ENCODE measurements at regions not wholly inside any gene's neighbourhood (a gene's known extent, or its start where the extent isn't known, plus 50 kb on each side); places are given as distances from the start of the nearest gene placed in this dataset.

DNA sequence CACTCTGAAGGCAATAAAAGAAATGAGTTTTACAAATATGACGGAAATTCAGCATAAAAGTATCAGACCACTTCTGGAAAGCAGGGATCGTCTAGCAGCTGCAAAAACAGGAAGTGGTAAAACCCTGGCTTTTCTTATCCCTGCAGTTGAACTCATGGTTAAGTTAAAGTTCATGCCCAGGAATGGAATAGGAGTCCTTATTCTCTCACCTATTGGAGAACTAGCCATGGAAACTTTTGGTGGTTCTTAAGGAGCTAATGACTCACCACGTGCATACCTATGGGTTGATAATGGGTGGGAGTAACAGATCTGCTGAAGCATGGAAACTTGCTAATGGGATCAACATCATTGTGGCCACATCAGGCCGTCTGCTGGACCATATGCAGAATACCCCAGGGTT is 93.5 kb upstream of the RGMB start:
- H3K9me3 ChIP-seq (ENCODE audit: control insufficient read depth, insufficient read depth, low read depth, low read length), result no peaks in the 10 kb centered on the region
- POLR2A ChIA-PET, result no interaction called here
- no peak for TF ChIP-seq ZNF155 (tag by site-specific recombination; IDR thresholded peaks at IDR 0.05)
- TF ChIP-seq ZNF394 (tag by site-specific recombination; IDR thresholded peaks at IDR 0.05; ENCODE audit: borderline replicate concordance), result no peak
- no peak for TF ChIP-seq ZBTB21 (tag by site-specific recombination; IDR thresholded peaks at IDR 0.05)
- TF ChIP-seq ZNF624 (tag by site-specific recombination; IDR thresholded peaks at IDR 0.05), result no peak
- TF ChIP-seq, protein P1, sequence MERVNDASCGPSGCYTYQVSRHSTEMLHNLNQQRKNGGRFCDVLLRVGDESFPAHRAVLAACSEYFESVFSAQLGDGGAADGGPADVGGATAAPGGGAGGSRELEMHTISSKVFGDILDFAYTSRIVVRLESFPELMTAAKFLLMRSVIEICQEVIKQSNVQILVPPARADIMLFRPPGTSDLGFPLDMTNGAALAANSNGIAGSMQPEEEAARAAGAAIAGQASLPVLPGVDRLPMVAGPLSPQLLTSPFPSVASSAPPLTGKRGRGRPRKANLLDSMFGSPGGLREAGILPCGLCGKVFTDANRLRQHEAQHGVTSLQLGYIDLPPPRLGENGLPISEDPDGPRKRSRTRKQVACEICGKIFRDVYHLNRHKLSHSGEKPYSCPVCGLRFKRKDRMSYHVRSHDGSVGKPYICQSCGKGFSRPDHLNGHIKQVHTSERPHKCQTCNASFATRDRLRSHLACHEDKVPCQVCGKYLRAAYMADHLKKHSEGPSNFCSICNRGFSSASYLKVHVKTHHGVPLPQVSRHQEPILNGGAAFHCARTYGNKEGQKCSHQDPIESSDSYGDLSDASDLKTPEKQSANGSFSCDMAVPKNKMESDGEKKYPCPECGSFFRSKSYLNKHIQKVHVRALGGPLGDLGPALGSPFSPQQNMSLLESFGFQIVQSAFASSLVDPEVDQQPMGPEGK (tag by site-specific recombination; IDR thresholded peaks at IDR 0.05), result no peak
- no peak for TF ChIP-seq MZF1 (tag by site-specific recombination; IDR thresholded peaks at IDR 0.05; ENCODE audit: borderline replicate concordance)
- no peak for TF ChIP-seq GLI4 (tag by site-specific recombination; IDR thresholded peaks at IDR 0.05)
- no peak for TF ChIP-seq ZNF114 (tag by site-specific recombination; IDR thresholded peaks at IDR 0.05)
- TF ChIP-seq ZNF433 (tag by site-specific recombination; IDR thresholded peaks at IDR 0.05; ENCODE audit: low read depth), result no peak
- TF ChIP-seq ZNF248 (tag by site-specific recombination; IDR thresholded peaks at IDR 0.05), result no peak
- TF ChIP-seq ZNF776 (tag by site-specific recombination; IDR thresholded peaks at IDR 0.05; ENCODE audit: borderline replicate concordance), result no peak
- TF ChIP-seq ZNF404 (tag by site-specific recombination; IDR thresholded peaks at IDR 0.05), result no peak
- TF ChIP-seq ZNF311 (tag by site-specific recombination; IDR thresholded peaks at IDR 0.05; ENCODE audit: borderline replicate concordance), result no peak
- TF ChIP-seq, protein P2, sequence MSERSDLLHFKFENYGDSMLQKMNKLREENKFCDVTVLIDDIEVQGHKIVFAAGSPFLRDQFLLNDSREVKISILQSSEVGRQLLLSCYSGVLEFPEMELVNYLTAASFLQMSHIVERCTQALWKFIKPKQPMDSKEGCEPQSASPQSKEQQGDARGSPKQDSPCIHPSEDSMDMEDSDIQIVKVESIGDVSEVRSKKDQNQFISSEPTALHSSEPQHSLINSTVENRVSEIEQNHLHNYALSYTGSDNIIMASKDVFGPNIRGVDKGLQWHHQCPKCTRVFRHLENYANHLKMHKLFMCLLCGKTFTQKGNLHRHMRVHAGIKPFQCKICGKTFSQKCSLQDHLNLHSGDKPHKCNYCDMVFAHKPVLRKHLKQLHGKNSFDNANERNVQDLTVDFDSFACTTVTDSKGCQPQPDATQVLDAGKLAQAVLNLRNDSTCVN (tag by site-specific recombination; optimal IDR thresholded peaks at IDR 0.05), result no peak
- no peak for TF ChIP-seq ZNF549 (tag by site-specific recombination; IDR thresholded peaks at IDR 0.05)
- no peak for TF ChIP-seq ZNF184 (tag by site-specific recombination; IDR thresholded peaks at IDR 0.05)
- TF ChIP-seq KLF9 (tag by site-specific recombination; IDR thresholded peaks at IDR 0.05; ENCODE audit: low read depth), result no peak
- H3K4me3 ChIP-seq (ENCODE audit: low read depth, low read length), result no peak overlapping the region
- no peaks in the 10 kb centered on the region for H3K36me3 ChIP-seq (ENCODE audit: control insufficient read depth in 2 of 2, insufficient read depth in 1 of 2, low read length in 2 of 2)
- CTCF ChIA-PET, result interaction anchor here (0.6 kb wide), 1 partner anchor 106 kb away, joined by 4 read pairs; no protein-coding TSS in a partner anchor
- no peak overlapping the region for H3K27ac ChIP-seq (ENCODE audit: extremely low read depth, low read depth, low read length)
- no peaks in the 10 kb centered on the region for H3K4me1 ChIP-seq (ENCODE audit: control insufficient read depth, insufficient read depth, low read length)

DNA sequence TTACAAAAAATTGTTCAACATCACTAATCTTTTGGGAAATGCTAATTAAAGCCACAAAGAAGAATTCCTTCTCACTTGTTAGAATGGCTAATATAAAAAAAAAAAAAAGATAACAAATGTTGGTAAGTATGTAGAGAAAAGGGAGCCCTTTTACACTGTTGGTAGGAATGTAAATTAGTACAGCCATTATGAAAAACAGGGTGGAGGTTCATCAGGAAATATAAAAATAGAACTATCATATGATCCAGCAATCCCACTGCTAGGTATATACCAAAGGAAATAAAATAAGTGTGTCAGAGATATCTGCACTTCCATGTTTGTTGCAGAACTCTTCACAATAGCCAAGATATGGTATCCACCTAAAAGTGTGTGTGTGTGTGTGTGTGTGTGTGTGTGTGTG is 83.5 kb upstream of the RGMB start:
- POLR2A ChIA-PET, result no interaction called here
- Histone ChIP-seq H3K36me3 (ENCODE audit: control insufficient read depth in 2 of 2, insufficient read depth in 1 of 2, low read length in 2 of 2) (no peaks in the 10 kb centered on the region), H3K4me3 (ENCODE audit: low read depth, low read length) (no peak overlapping the region), H3K4me1 (ENCODE audit: control insufficient read depth, insufficient read depth, low read length) (no peaks in the 10 kb centered on the region), H3K27ac (ENCODE audit: extremely low read depth, low read depth, low read length) (no peak overlapping the region), H3K9me3 (ENCODE audit: control insufficient read depth, insufficient read depth, low read depth, low read length) (no peaks in the 10 kb centered on the region)
- TF ChIP-seq, protein P3, sequence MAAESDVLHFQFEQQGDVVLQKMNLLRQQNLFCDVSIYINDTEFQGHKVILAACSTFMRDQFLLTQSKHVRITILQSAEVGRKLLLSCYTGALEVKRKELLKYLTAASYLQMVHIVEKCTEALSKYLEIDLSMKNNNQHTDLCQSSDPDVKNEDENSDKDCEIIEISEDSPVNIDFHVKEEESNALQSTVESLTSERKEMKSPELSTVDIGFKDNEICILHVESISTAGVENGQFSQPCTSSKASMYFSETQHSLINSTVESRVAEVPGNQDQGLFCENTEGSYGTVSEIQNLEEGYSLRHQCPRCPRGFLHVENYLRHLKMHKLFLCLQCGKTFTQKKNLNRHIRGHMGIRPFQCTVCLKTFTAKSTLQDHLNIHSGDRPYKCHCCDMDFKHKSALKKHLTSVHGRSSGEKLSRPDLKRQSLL (tag by site-specific recombination; IDR thresholded peaks at IDR 0.05), result no peak
- TF ChIP-seq, protein P4, sequence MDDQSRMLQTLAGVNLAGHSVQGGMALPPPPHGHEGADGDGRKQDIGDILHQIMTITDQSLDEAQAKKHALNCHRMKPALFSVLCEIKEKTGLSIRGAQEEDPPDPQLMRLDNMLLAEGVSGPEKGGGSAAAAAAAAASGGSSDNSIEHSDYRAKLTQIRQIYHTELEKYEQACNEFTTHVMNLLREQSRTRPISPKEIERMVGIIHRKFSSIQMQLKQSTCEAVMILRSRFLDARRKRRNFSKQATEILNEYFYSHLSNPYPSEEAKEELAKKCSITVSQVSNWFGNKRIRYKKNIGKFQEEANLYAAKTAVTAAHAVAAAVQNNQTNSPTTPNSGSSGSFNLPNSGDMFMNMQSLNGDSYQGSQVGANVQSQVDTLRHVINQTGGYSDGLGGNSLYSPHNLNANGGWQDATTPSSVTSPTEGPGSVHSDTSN (CRISPR knock-in tag; IDR thresholded peaks at IDR 0.05), result no peak
- TF ChIP-seq ZBTB48 (tag by site-specific recombination; IDR thresholded peaks at IDR 0.05) (no peak), ZNF629 (tag by site-specific recombination; IDR thresholded peaks at IDR 0.05) (no peak), ZNF274 (IDR thresholded peaks at IDR 0.05; ENCODE audit: low read length) (no peak), ZNF274 (tag by site-specific recombination; IDR thresholded peaks at IDR 0.05; ENCODE audit: borderline replicate concordance) (no peak), YY1 (tag by site-specific recombination; IDR thresholded peaks at IDR 0.05) (no peak), ZNF112 (tag by site-specific recombination; IDR thresholded peaks at IDR 0.05) (no peak), ZNF394 (tag by site-specific recombination; IDR thresholded peaks at IDR 0.05; ENCODE audit: borderline replicate concordance) (no peak), ZIC2 (tag by site-specific recombination; IDR thresholded peaks at IDR 0.05) (no peak)
- TF ChIP-seq, protein P5, sequence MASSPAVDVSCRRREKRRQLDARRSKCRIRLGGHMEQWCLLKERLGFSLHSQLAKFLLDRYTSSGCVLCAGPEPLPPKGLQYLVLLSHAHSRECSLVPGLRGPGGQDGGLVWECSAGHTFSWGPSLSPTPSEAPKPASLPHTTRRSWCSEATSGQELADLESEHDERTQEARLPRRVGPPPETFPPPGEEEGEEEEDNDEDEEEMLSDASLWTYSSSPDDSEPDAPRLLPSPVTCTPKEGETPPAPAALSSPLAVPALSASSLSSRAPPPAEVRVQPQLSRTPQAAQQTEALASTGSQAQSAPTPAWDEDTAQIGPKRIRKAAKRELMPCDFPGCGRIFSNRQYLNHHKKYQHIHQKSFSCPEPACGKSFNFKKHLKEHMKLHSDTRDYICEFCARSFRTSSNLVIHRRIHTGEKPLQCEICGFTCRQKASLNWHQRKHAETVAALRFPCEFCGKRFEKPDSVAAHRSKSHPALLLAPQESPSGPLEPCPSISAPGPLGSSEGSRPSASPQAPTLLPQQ (tag by site-specific recombination; IDR thresholded peaks at IDR 0.05), result no peak
- CTCF ChIA-PET, result interaction anchor here (0.6 kb wide), 1 partner anchor 50 kb away, joined by 4 read pairs; no protein-coding TSS in a partner anchor
